ENCODE measurements at regions not wholly inside any gene's neighbourhood (a gene's known extent, or its start where the extent isn't known, plus 50 kb on each side); places are given as distances from the start of the nearest gene placed in this dataset.

DNA sequence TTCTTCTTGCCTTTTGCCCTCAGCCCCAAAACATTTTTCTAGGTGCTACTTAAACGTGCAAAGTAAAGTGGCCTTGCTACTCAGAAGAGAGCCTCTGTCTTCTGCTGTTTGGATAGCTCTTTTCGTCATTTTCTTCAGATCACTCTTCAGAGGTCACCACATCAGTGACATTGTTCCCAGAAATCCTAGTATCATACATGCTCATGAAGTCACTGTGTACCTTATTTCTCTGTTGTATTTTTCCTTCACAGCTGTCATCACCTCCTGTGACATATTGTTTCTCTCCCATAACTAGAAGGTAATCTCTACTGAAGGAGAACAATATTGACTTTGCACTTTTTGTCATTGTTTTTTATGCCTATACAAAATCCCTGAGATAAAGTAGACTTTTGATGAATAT, 237.0 kb upstream of the CDH18 start:
- no peak for DNase-seq (ENCODE audit: low read depth, low spot score)
- no peaks in the 10 kb centered on the region for H3K36me3 ChIP-seq (ENCODE audit: control insufficient read depth in 2 of 2, insufficient read depth in 2 of 2, low read length in 1 of 2)
- no peaks in the 10 kb centered on the region for H3K79me2 ChIP-seq (ENCODE audit: control insufficient read depth, insufficient read depth, low read length)
- no peak overlapping the region for H3K4me3 ChIP-seq
- CTCF ChIA-PET: no interaction called here
- H3K27ac ChIP-seq (ENCODE audit: control insufficient read depth, insufficient read depth): no peak overlapping the region
- RAD21 ChIA-PET (ENCODE audit: unreplicated experiment): no interaction called here
- H3K4me2 ChIP-seq (ENCODE audit: control insufficient read depth, insufficient read depth): no peak overlapping the region
- SMC1A ChIA-PET (ENCODE audit: uncharacterized antibody, unreplicated experiment): no interaction called here
- H3K9me3 ChIP-seq (replicated peaks; ENCODE audit: control insufficient read depth, insufficient read depth, low read length): no peaks in the 10 kb centered on the region
- no peak for FAIRE-seq
- TF ChIP-seq STAT3 (IDR thresholded peaks at IDR 0.05; ENCODE audit: low read depth, low read length): no peak
- in situ Hi-C loops (cut with MboI): no loop called here
- POLR2A ChIA-PET: no interaction called here
- no peak for ATAC-seq
- no TSS peak for BruUV-seq (replicated peaks)
- intact Hi-C loops (cut with micrococcal nuclease; ENCODE audit: unreplicated experiment): no loop called here
- H2AFZ ChIP-seq (ENCODE audit: control insufficient read depth, low read depth, low read length): no peak overlapping the region
- no peak overlapping the region for H3K9ac ChIP-seq (ENCODE audit: control insufficient read depth, insufficient read depth, low read length)
- H3K4me1 ChIP-seq (ENCODE audit: control insufficient read depth, insufficient read depth, low read length): no peaks in the 10 kb centered on the region
- 7% methylated on average over 2 of the region's 2 CpGs for WGBS (ENCODE audit: insufficient coverage, insufficient replicate concordance, low lambda C conversion rate, missing lambda C conversion rate)
- H4K20me1 ChIP-seq (ENCODE audit: control insufficient read depth, insufficient read depth): no peaks in the 10 kb centered on the region
- H3K27me3 ChIP-seq (replicated peaks in 1 of 2; ENCODE audit: control insufficient read depth in 2 of 2, insufficient read depth in 2 of 2, low read length in 1 of 2): no peaks in the 10 kb centered on the region

DNA sequence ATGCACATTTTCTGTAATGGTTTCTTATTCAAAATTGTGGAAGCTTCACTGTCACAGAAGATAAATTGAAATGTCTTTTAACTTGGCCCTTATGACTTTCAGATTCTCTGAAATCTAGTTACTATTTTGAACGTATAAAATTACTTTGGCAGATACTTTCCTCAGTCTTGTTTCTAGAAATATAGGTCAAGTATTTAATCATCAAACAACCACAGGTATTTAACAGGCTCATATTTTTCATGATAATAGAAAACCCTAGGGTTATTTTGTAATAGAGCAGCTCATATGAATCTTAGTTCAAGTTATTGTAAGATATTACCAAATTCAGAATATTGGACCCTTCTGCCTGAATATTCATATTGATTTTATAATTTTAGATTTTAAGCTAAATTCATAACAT, 236.0 kb upstream of the CDH18 start:
- DNase-seq (ENCODE audit: low read depth, low spot score): no peak
- no peak for ATAC-seq
- H3K9me3 ChIP-seq (replicated peaks; ENCODE audit: control insufficient read depth, insufficient read depth, low read length): no peaks in the 10 kb centered on the region
- ChIA-PET RAD21 (ENCODE audit: unreplicated experiment) (no interaction called here), CTCF (interaction anchor here (0.6 kb wide), 1 partner anchor 430 kb away, joined by 7 read pairs; no protein-coding TSS in a partner anchor), POLR2A (no interaction called here), SMC1A (ENCODE audit: uncharacterized antibody, unreplicated experiment) (no interaction called here)
- no peaks in the 10 kb centered on the region for H3K4me1 ChIP-seq (ENCODE audit: control insufficient read depth, insufficient read depth, low read length)
- no peak overlapping the region for H3K4me3 ChIP-seq
- H2AFZ ChIP-seq (ENCODE audit: control insufficient read depth, low read depth, low read length): no peak overlapping the region
- H3K36me3 ChIP-seq (ENCODE audit: control insufficient read depth in 2 of 2, insufficient read depth in 2 of 2, low read length in 1 of 2): no peaks in the 10 kb centered on the region
- H3K27ac ChIP-seq (ENCODE audit: control insufficient read depth, insufficient read depth): no peak overlapping the region
- in situ Hi-C loops (cut with MboI) (no loop called here), intact Hi-C loops (cut with micrococcal nuclease; ENCODE audit: unreplicated experiment) (no loop called here)
- H4K20me1 ChIP-seq (ENCODE audit: control insufficient read depth, insufficient read depth): no peaks in the 10 kb centered on the region
- no peak overlapping the region for H3K9ac ChIP-seq (ENCODE audit: control insufficient read depth, insufficient read depth, low read length)
- FAIRE-seq: no peak
- no peaks in the 10 kb centered on the region for H3K79me2 ChIP-seq (ENCODE audit: control insufficient read depth, insufficient read depth, low read length)
- BruUV-seq (replicated peaks): no TSS peak
- WGBS (ENCODE audit: insufficient coverage, insufficient replicate concordance, low lambda C conversion rate, missing lambda C conversion rate): 7% methylated on average over 1 of the region's 1 CpG
- no peak overlapping the region for H3K4me2 ChIP-seq (ENCODE audit: control insufficient read depth, insufficient read depth)
- no peaks in the 10 kb centered on the region for H3K27me3 ChIP-seq (replicated peaks in 1 of 2; ENCODE audit: control insufficient read depth in 2 of 2, insufficient read depth in 2 of 2, low read length in 1 of 2)
- TF ChIP-seq, protein P1, sequence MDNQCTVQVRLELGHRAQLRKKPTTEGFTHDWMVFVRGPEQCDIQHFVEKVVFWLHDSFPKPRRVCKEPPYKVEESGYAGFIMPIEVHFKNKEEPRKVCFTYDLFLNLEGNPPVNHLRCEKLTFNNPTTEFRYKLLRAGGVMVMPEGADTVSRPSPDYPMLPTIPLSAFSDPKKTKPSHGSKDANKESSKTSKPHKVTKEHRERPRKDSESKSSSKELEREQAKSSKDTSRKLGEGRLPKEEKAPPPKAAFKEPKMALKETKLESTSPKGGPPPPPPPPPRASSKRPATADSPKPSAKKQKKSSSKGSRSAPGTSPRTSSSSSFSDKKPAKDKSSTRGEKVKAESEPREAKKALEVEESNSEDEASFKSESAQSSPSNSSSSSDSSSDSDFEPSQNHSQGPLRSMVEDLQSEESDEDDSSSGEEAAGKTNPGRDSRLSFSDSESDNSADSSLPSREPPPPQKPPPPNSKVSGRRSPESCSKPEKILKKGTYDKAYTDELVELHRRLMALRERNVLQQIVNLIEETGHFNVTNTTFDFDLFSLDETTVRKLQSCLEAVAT (IDR thresholded peaks at IDR 0.05): no peak
- TF ChIP-seq, protein P2, sequence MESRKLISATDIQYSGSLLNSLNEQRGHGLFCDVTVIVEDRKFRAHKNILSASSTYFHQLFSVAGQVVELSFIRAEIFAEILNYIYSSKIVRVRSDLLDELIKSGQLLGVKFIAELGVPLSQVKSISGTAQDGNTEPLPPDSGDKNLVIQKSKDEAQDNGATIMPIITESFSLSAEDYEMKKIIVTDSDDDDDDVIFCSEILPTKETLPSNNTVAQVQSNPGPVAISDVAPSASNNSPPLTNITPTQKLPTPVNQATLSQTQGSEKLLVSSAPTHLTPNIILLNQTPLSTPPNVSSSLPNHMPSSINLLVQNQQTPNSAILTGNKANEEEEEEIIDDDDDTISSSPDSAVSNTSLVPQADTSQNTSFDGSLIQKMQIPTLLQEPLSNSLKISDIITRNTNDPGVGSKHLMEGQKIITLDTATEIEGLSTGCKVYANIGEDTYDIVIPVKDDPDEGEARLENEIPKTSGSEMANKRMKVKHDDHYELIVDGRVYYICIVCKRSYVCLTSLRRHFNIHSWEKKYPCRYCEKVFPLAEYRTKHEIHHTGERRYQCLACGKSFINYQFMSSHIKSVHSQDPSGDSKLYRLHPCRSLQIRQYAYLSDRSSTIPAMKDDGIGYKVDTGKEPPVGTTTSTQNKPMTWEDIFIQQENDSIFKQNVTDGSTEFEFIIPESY (IDR thresholded peaks at IDR 0.05): no peak
- TF ChIP-seq CHD1 (IDR thresholded peaks at IDR 0.05; ENCODE audit: low read depth, low read length) (no peak), NBN (IDR thresholded peaks at IDR 0.05) (no peak), RAD51 (IDR thresholded peaks at IDR 0.05) (no peak), LARP7 (IDR thresholded peaks at IDR 0.05) (no peak), CREB1 (IDR thresholded peaks at IDR 0.05; ENCODE audit: low read depth) (no peak), NR2C1 (IDR thresholded peaks at IDR 0.05) (no peak), CBX5 (IDR thresholded peaks at IDR 0.05; ENCODE audit: low read depth) (no peak)
- TF ChIP-seq, protein P3, sequence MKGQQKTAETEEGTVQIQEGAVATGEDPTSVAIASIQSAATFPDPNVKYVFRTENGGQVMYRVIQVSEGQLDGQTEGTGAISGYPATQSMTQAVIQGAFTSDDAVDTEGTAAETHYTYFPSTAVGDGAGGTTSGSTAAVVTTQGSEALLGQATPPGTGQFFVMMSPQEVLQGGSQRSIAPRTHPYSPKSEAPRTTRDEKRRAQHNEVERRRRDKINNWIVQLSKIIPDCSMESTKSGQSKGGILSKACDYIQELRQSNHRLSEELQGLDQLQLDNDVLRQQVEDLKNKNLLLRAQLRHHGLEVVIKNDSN (IDR thresholded peaks at IDR 0.05; ENCODE audit: borderline replicate concordance, extremely low read length, insufficient read depth, low read depth, low read length): no peak
- TF ChIP-seq, protein P4, sequence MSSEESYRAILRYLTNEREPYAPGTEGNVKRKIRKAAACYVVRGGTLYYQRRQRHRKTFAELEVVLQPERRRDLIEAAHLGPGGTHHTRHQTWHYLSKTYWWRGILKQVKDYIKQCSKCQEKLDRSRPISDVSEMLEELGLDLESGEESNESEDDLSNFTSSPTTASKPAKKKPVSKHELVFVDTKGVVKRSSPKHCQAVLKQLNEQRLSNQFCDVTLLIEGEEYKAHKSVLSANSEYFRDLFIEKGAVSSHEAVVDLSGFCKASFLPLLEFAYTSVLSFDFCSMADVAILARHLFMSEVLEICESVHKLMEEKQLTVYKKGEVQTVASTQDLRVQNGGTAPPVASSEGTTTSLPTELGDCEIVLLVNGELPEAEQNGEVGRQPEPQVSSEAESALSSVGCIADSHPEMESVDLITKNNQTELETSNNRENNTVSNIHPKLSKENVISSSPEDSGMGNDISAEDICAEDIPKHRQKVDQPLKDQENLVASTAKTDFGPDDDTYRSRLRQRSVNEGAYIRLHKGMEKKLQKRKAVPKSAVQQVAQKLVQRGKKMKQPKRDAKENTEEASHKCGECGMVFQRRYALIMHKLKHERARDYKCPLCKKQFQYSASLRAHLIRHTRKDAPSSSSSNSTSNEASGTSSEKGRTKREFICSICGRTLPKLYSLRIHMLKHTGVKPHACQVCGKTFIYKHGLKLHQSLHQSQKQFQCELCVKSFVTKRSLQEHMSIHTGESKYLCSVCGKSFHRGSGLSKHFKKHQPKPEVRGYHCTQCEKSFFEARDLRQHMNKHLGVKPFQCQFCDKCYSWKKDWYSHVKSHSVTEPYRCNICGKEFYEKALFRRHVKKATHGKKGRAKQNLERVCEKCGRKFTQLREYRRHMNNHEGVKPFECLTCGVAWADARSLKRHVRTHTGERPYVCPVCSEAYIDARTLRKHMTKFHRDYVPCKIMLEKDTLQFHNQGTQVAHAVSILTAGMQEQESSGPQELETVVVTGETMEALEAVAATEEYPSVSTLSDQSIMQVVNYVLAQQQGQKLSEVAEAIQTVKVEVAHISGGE (CRISPR knock-in tag; IDR thresholded peaks at IDR 0.05): no peak

Measured in GM12878 (cell line).